Right lobe of liver (tissue), 4 donors: ENCODE measurements at regions not wholly inside any gene's neighbourhood (a gene's known extent, or its start where the extent isn't known, plus 50 kb on each side); places are given as distances from the start of the nearest gene placed in this dataset.

Experiments used
- POLR2A ChIP-seq: fragments of 450-650 bp; IDR thresholded peaks from one replicate; pipeline ENCODE4 v1.6.1; 2017; ENCODE audit warnings: antibody characterized with exemption, mild to moderate bottlenecking
- TF ChIP-seq, protein P1 (sequence below), 4 donors: fragments of 200-600 bp in 3 of 4; fragments of 450-650 bp in 1 of 4; IDR thresholded peaks; one replicate each; pipeline versions ENCODE4 v1.5.1 to v1.8.0; 2016 to 2022; ENCODE audit warnings: antibody characterized with exemption in 4 of 4, mild to moderate bottlenecking in 2 of 4
- donor health status: DM: no; HTN: no; CAD: no.
- donor health status: DM: no; HTN: no; CAD: no.
- donor health status: DM: no; HTN: yes; CAD: no.

DNA sequence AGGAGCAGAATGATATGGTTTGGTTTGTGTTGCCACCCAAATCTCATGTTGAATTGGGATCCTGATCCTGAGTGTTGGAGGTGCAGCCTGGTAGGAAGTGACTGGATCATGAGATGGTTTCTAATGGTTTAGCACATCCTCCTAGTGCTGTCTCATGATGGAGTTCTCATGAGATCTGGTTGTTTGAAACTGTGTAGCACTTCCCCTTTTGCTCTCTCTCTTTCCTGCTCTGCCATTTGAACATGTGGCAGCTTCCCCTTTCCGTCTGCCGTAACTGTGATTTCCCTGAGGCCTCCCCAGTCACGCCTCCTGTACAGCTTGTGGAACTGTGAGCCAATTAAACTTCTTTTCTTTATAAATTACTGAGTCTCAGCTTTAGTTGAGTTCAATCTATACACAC lies 756.8 kb upstream of the CDH6 start:
- TF ChIP-seq, protein P1, sequence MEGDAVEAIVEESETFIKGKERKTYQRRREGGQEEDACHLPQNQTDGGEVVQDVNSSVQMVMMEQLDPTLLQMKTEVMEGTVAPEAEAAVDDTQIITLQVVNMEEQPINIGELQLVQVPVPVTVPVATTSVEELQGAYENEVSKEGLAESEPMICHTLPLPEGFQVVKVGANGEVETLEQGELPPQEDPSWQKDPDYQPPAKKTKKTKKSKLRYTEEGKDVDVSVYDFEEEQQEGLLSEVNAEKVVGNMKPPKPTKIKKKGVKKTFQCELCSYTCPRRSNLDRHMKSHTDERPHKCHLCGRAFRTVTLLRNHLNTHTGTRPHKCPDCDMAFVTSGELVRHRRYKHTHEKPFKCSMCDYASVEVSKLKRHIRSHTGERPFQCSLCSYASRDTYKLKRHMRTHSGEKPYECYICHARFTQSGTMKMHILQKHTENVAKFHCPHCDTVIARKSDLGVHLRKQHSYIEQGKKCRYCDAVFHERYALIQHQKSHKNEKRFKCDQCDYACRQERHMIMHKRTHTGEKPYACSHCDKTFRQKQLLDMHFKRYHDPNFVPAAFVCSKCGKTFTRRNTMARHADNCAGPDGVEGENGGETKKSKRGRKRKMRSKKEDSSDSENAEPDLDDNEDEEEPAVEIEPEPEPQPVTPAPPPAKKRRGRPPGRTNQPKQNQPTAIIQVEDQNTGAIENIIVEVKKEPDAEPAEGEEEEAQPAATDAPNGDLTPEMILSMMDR (IDR thresholded peaks at IDR 0.05), result no peak
- no peak for TF ChIP-seq POLR2A
